NCI-H69 (cell line): ENCODE measurements at regions not wholly inside any gene's neighbourhood (a gene's known extent, or its start where the extent isn't known, plus 50 kb on each side); places are given as distances from the start of the nearest gene placed in this dataset.

Experiments used
- DNase-seq: peaks from one replicate; lab custom pipeline; 2025; lab: John Stamatoyannopoulos, UW

- no peak for DNase-seq
These were observed 279.4 kb upstream of the WWC1 start for GRCh38 chr5:168012006-168012405.

GRCh38 chr5:168013546-168013945 lies 277.9 kb upstream of the WWC1 start:
- DNase-seq = no peak

DNA sequence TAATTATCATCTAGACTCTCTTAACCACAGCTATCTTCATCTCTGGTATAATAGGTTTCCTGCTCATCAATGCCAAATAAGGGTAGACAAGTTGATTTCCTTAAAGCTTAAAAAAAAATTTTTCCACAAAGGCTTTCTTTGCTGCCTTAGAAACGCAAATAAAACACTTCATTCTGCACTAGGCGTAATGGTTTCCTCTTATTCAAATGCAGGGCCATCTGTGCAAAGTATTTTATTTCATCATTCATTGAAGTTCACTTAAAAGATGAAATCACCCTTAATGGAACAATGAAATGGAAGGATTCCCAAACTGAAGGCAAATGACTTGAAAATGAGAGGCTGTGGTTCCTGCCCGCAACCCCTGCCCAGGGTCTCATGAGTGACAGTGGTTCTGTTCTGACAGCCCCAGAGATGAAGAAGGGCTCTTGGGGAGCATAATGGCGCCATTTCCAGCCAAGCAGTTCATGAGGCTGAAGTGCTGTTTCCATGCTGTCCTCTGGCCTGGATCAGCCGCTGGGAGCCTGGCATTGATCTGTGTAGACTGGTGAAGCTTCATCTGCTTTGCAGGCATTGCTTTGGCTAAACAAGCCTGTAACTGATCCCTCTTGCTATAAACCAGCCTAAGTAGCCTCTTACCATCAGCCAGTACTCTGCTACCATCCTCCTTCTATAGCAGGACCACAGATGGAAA lies 276.9 kb upstream of the WWC1 start:
- DNase-seq = peak; percentile 82

GRCh38 chr5:168015506-168015905 lies 275.9 kb upstream of the WWC1 start:
- no peak for DNase-seq

- no peak for DNase-seq
These were observed 274.1 kb upstream of the WWC1 start for GRCh38 chr5:168017313-168017712.

- no peak for DNase-seq
These were observed 272.3 kb upstream of the WWC1 start for GRCh38 chr5:168019143-168019542.

DNA sequence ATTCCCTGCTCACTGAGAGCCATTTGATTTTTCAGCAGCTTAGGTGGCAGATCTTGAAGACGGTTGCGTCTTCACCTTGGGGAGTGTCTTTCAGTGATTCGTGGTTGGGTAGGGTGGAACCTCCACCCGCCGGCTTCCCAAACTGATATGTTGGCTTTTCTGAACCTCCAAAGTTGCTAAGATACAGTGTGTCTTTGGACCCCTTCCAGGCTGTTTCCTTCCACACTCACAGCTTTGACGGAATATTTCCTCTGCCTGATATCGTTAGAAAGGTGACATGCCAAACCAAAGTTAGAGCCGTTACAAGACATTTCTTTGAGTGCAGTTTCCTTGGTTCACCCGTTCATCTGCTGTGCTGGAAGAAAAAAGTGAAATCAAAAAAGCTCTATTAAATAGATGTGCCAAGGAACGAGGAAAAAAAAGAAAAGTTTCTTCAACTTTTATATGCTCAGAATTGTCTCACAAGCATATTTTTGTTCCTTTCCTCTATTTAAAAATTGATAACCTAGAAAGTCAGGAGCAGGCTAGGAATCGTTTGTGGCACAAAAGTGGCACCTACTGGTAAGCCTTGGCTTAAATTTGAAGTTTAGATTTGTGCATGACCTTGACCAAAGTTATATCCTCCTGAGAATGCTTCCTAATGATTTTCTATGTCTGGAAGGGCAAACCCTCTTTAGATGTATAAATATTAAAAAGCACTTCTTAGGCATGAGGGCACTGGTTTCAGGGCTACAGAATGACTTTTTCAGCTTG lies 270.7 kb upstream of the WWC1 start:
- DNase-seq = peak; percentile 38

- DNase-seq = no peak
These were observed 268.8 kb upstream of the WWC1 start for GRCh38 chr5:168022446-168023169.

DNA sequence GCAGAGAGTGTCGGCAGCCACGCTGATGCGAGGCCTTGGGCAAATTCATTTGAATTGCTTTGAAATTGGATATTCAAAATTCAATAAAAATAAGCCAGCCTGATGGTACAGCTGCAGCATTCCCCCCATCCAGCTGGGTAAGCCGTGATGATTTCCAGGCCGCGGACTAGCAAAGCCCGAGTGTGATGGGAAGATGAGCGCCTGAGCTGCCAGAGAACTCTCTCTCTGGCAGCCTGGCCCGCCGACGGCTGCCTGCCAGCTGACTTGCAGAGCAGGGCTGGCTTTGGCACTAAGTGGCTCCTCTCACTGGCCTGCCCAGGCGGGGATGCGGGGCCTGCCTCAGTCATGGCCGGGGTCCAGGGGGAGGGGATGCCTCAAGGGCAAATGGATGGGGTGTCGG lies 268.3 kb upstream of the WWC1 start:
- DNase-seq = no peak

- DNase-seq = peak; percentile 43
These were observed 267.1 kb upstream of the WWC1 start for GRCh38 chr5:168024306-168024705.

GRCh38 chr5:168027007-168027406 lies 264.4 kb upstream of the WWC1 start:
- DNase-seq = no peak

DNA sequence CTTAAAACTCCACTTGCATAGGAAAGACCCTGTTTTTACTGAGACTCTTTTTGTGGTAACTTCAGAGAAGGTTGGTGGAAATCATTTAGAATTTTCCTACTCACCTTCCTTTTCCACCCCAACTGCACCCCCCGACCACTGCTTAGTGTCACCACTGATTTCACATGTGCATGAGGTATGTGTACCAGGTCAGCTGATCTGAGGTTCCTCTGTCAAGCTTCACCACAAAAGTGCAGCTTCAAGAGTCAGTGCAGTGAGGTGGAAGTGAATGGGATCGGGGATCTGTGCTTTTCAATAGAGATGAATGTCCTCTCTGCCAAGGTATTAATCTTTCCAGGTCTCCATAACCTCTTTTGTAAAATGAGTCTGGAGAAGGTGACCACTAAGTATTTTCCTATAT lies 260.5 kb upstream of the WWC1 start:
- DNase-seq = no peak

GRCh38 chr5:168031614-168032013 lies 259.8 kb upstream of the WWC1 start:
- no peak for DNase-seq

GRCh38 chr5:168039039-168039438 lies 252.4 kb upstream of the WWC1 start:
- no peak for DNase-seq

DNA sequence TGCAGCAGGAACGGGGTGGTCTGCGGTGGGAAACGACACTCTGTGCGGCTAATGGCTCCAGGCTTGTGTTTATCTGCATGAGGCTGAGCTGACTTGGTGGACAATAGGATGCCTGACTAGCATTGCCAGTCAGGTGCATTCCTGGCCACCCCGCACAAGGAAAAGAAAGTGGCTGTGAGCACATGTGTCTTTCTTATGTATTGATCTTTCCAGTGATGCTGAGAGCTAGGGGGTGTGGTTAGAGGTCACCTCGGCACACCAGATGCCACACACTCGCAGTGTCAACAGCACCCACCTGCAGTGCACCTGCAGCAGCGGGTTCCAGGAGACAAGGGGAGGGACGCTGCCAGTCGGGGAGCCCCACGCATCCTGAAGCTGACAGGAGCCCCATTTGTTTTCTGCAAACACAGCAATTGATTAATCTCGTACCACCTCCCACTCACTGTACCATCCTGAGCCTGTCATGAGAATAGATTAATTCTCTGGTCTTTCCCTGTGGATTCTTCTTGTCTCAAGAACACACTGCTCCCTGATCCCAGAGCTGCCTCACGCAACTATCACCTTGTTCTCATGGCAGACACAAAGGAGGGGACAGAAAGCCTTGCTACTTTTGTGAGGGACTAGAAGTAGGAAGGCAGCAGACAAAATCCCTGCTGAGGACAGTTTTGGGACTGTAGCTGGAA lies 251.7 kb upstream of the WWC1 start:
- DNase-seq = peak; percentile 81

- DNase-seq = peak; percentile 34
These were observed 249.9 kb upstream of the WWC1 start for GRCh38 chr5:168041583-168041982.

- peak; percentile 52 for DNase-seq
These were observed 249.0 kb upstream of the WWC1 start for GRCh38 chr5:168042284-168043068.

GRCh38 chr5:168046163-168046562 lies 245.3 kb upstream of the WWC1 start:
- peak; percentile 23 for DNase-seq

GRCh38 chr5:168047043-168047668 lies 244.3 kb upstream of the WWC1 start:
- peak; percentile 92 for DNase-seq

GRCh38 chr5:168047669-168048111 lies 243.8 kb upstream of the WWC1 start:
- DNase-seq = peak; percentile 77

DNA sequence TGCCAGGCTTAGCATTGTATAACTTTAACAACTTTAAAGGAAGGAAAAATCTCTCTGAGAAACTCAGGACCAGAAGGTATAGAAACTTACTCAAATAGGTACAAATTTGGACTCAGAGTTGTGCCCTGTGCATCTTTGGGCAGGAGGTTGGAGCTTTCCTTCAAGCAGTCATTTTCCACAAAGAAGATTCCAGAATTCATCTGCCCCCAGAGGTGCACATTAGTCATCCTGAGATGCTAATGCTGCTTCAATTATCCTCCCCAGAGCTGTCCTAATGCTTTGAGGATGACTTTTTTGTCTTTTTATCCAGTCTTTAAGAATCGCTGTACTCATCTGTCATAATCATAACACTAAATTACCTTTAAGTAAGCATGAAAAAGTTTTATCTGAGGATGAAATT lies 243.0 kb upstream of the WWC1 start:
- no peak for DNase-seq
